ENCODE measurements at regions not wholly inside any gene's neighbourhood (a gene's known extent, or its start where the extent isn't known, plus 50 kb on each side); places are given as distances from the start of the nearest gene placed in this dataset.

DNA sequence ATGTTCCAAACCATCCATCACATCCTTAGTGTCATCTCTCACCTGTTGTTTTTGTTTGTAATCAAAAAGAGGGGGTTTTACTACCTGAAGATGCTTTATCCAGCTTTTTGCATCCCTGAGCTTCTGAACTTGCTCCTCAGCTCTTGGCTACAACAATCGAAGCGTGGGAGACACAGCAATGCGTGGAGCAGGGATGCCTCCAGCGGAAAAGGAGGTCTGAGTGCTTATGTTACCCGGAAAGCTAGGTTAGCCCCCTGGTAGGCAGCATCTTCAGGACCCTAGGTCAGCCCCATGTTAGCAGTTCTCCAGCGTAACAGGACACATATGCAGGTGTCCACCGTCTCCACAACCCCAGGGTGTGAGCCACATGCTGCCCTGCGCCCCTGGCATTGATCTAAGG, 141.5 kb downstream of the RRAGC start:
- TF ChIP-seq, protein P1, sequence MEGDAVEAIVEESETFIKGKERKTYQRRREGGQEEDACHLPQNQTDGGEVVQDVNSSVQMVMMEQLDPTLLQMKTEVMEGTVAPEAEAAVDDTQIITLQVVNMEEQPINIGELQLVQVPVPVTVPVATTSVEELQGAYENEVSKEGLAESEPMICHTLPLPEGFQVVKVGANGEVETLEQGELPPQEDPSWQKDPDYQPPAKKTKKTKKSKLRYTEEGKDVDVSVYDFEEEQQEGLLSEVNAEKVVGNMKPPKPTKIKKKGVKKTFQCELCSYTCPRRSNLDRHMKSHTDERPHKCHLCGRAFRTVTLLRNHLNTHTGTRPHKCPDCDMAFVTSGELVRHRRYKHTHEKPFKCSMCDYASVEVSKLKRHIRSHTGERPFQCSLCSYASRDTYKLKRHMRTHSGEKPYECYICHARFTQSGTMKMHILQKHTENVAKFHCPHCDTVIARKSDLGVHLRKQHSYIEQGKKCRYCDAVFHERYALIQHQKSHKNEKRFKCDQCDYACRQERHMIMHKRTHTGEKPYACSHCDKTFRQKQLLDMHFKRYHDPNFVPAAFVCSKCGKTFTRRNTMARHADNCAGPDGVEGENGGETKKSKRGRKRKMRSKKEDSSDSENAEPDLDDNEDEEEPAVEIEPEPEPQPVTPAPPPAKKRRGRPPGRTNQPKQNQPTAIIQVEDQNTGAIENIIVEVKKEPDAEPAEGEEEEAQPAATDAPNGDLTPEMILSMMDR (IDR thresholded peaks at IDR 0.05) = no peak
- TF ChIP-seq EZH2 (IDR thresholded peaks at IDR 0.05) (no peak), EZH2phosphoT487 (IDR thresholded peaks at IDR 0.05) (no peak)
